A549 (cell line): ENCODE measurements at regions not wholly inside any gene's neighbourhood (a gene's known extent, or its start where the extent isn't known, plus 50 kb on each side); places are given as distances from the start of the nearest gene placed in this dataset.
A peak's percentile ranks its signal among the peaks of the same experiment; 100 is the strongest.

Source experiments
- ESRRA ChIP-seq: fragments of 150-350 bp; IDR thresholded peaks from 2 replicates; pipeline ENCODE4 v1.6.1; 2014; ENCODE audit warnings: mild to moderate bottlenecking, low read length, borderline replicate concordance
- PHF8 ChIP-seq: fragments of 200-600 bp; sonication (generic); IDR thresholded peaks from 2 replicates; pipeline ENCODE4 v1.6.1; 2016; ENCODE audit warnings: low read depth, mild to moderate bottlenecking, antibody characterized with exemption, moderate library complexity, borderline replicate concordance
- POLR2A ChIP-seq: IDR thresholded peaks from 2 replicates; pipeline ENCODE4 v1.6.1; 2012; ENCODE audit warnings: mild to moderate bottlenecking, low read length
- POLR2AphosphoS2 ChIP-seq: conservative IDR thresholded peaks from 2 replicates; pipeline ENCODE4 v1.6.1; 2012; ENCODE audit warnings: low read length, improper control_type of control experiment, inconsistent platforms
- TF ChIP-seq, protein P1 (sequence below): fragments of >200 bp; sonication (Bioruptor Twin); formaldehyde crosslinking; IDR thresholded peaks from 3 replicates; pipeline ENCODE4 v1.5.1; 2016
- TF ChIP-seq, protein P2 (sequence below): IDR thresholded peaks from 2 replicates; pipeline ENCODE4 v1.6.1; 2012

DNA sequence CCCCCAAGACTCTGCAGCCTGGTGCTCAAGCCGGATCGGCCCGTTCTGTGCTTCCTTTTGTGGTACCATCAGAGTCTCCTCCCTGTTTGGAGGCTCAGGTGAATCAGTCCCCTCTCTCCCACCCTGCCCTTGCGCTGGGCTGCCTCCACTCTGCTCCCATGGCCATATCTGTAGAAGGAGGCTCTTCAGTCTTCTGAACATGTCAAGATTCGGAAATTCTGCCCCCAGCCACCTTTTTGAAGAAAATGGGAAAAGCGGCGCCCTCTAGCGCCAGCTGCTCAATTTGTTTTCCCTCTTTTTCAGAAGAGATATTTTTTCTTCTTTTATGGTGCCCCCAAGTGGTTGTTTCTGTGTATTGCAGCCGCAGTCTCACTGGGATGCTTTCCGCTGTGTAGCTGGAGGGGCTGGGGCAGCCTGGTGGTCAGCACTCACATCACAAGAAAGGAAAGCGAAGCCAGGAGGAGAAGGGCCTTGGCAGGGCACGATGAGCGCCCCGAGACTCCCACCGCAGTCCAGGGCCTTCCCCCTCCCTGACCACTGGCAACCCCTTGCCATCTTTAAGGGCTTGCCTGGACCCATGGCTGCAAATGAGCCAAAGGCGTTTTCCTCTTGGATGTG is 58.4 kb upstream of the CACNA1E start:
- no peak for TF ChIP-seq ESRRA
- TF ChIP-seq, protein P1, sequence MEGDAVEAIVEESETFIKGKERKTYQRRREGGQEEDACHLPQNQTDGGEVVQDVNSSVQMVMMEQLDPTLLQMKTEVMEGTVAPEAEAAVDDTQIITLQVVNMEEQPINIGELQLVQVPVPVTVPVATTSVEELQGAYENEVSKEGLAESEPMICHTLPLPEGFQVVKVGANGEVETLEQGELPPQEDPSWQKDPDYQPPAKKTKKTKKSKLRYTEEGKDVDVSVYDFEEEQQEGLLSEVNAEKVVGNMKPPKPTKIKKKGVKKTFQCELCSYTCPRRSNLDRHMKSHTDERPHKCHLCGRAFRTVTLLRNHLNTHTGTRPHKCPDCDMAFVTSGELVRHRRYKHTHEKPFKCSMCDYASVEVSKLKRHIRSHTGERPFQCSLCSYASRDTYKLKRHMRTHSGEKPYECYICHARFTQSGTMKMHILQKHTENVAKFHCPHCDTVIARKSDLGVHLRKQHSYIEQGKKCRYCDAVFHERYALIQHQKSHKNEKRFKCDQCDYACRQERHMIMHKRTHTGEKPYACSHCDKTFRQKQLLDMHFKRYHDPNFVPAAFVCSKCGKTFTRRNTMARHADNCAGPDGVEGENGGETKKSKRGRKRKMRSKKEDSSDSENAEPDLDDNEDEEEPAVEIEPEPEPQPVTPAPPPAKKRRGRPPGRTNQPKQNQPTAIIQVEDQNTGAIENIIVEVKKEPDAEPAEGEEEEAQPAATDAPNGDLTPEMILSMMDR = peak; percentile 100
- TF ChIP-seq POLR2A = no peak
- no peak for TF ChIP-seq PHF8
- no peak for TF ChIP-seq POLR2AphosphoS2
- TF ChIP-seq, protein P2, sequence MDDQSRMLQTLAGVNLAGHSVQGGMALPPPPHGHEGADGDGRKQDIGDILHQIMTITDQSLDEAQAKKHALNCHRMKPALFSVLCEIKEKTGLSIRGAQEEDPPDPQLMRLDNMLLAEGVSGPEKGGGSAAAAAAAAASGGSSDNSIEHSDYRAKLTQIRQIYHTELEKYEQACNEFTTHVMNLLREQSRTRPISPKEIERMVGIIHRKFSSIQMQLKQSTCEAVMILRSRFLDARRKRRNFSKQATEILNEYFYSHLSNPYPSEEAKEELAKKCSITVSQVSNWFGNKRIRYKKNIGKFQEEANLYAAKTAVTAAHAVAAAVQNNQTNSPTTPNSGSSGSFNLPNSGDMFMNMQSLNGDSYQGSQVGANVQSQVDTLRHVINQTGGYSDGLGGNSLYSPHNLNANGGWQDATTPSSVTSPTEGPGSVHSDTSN = no peak
